EH (cell line): ENCODE measurements at regions not wholly inside any gene's neighbourhood (a gene's known extent, or its start where the extent isn't known, plus 50 kb on each side); places are given as distances from the start of the nearest gene placed in this dataset.
A peak's percentile ranks its signal among the peaks of the same experiment; 100 is the strongest.

Experiments
- DNase-seq: peaks from one replicate; pipeline ENCODE4 v3.0.0-alpha.2; 2015; ENCODE audit warnings: low read depth

DNA sequence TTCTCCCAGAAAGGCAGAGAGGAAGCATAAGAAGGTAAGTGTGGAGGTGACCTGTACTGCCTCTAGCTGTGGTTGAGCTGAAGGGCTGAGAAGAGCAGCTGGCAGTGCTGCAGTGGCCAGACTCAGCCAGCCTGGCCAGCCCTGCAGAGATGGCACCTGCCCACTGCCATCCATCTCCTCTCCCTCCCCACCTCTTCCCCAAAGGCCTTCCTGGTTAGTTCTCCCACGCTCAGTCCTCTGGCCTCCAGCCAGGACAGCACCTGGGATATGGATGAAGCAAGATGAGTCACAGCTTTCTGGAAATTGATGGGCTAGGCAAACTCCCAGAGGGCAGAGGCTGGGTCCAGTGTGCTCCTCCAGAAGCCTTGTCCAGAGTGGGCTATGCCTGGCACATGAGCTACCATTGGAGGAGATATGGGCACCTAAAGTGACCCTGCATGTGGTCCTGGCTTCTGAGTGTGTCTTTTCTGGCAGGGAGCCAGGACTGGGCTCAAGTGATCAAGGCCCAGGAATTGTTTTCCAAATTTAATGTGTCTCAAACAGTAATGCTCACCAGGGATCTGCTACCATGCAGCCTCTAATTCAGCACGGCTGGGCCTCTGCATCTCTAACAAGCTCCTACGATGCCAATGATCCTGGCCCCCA is 81.0 kb upstream of the CACUL1 start:
- no peak for DNase-seq

DNA sequence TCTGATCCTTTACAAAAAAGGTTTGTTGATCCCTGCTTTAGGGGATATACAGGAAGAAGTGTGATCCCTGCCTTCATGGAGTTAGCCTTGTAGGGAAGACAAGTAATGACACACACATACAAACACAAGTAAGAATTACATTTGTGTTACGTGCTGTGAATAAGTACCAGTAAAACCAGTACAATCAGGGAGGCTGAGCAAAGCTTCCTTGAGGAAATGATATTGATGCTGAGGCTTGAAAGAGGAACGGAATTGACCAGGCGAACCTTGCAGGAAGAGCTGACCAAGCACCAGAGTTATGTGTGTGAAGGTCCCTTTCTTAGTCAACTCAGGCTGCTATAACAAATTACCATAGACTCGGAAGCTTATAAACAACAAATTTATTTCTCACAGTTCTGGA is 83.6 kb upstream of the CACUL1 start:
- DNase-seq: no peak

DNA sequence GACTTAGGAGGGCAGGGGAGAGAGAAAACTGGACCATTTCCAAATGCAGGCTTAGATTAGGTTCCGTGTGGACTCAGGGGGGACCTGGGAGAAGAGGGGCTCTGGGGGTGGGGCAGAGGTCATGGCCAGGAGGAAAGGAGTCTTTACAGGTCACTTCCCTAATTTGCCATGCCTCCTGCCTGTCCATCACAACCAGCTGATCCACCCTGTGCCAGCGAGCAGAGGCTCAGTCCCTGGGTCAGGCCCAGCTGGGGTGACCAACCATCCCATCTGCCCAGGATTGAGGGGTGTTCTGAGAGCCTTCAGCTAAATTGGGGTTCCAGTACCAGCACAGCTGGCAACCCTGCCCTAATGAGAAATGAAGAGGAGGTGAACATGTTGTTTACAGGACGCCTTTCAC is 84.6 kb upstream of the CACUL1 start:
- no peak for DNase-seq

DNA sequence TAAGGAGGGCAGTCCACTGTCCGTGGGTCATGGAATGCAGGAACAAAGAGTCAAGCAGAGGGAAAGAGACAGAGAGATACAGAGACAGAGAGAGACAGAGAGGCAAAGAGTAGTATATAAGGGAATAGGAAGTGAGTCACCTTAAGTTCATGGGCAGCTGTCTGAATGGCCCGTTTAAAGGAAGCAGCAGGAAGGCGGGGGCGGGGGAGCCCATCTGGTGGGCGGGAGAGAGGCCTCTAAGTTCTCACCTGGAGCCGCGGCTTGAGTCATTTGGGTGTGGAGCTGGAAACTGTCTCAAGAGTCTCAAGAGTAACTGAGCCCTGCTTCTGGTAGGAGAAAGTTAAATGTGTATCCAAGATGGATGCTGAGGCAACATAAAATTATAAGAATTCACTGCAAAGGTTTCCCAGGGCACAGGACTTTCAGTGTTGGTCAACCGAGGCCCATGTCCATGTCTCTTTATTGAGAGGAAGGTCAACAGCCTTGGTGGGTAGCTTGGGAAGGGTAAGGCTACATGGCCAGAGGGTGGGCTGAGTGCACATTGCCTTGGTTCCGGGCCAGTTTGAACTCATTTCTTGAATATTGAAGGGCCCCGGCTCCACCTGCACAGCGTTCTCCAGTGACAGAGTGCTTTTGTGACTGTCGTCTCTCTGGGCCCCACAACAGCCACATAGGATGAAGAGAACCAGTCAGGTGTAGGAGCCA is 85.5 kb upstream of the CACUL1 start:
- DNase-seq: no peak

DNA sequence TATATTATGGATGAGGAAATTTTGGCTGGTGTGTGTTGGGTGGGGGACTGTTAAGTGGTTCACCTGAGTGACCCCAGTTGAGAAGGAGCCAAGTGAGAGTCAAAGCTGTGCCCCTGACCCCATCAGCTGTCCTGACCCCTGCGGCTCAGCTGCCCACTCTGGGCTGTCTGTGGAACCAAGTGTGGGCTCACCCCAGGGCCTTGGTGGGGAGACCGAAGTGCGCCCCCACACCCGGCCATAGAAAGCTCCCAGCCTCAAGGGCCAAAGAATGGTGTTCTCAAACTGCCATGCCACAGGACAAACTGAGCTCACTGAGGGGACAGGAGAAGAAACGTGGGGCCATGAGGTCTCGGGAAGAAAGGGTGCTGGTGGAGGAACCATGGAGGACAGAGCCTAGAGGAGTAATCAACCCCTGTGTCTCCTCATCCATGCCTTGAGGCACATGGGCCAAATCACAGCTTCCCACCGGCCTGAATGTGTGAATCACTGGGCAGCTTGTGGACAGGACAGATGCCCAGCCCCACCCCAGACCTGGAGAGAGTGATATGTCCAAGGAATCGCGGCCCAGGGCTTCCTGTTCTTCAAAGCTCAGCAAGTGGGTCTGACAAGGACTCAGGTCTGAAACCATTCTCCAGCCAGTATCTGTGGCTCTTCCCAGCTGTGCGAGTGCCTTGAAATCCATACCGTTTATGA is 86.2 kb upstream of the CACUL1 start:
- DNase-seq: no peak

DNA sequence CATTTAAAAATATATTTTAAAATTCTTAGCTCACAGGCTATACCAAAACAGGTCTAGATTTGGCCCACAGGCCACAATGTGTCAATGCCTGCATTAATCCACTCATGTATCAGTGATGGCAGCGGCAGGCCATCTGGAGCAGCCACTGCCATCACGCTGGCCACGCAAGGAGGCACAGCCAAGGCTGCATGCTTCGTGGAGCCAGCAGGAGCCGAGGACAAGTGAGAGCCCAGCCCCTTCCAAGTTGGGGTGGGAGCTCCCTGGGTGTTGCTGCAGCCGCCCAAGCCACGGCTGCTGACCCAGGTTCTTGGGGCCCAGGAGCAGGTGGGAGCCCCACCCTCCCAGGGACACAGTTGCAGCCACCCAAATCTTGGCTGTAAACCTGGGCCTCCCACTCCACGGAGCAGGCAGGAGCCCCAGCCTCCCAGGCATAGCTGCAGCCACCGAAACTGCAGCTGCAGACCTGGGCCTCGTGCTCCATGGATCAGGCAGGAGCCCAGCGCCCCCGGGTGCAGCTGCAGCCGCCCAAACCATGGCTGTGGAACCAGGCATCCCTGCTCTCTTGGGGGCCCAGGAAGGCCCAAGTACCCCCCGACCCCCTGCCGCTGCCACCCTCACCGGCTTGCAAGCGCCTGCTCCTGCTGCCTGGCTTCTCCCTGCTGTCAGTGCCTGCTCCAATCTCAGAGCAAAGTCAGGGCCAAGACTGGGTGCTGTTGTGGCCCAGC is 87.3 kb upstream of the CACUL1 start:
- DNase-seq: no peak

DNA sequence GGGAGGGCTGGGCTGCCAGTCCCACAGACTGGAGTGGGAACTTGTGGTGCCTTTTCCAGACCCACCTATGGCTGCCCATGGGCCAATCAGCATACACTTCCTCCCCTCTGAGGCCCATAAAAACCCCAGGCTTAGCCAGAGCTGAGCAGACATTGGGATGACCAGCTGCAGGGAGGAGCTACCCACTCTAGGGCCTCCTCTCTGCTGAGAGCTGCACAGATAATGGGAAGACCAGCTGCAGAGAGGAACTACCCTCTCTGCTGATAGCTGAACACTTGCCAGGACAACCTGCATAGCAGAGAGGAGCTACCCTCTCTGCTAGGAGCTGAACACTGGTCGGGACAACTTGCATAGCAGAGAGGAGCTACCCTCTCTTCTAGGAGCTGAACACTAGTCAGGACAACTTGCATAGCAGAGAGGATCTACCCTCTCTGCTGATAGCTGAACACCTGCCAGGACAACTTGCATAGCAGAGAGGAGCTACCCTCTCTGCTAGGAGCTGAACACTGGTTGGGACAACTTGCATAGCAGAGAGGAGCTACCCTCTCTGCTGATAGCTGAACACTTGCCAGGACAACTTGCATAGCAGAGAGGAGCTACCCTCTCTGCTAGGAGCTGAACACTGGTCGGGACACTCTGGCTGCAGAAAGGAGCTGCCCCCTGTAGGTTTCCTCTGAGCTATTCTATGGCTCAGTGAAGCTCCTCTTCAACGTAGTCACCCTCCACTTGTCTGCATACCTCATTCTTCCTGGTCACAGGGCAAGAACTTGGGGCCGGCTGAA is 88.3 kb upstream of the CACUL1 start:
- DNase-seq: no peak

DNA sequence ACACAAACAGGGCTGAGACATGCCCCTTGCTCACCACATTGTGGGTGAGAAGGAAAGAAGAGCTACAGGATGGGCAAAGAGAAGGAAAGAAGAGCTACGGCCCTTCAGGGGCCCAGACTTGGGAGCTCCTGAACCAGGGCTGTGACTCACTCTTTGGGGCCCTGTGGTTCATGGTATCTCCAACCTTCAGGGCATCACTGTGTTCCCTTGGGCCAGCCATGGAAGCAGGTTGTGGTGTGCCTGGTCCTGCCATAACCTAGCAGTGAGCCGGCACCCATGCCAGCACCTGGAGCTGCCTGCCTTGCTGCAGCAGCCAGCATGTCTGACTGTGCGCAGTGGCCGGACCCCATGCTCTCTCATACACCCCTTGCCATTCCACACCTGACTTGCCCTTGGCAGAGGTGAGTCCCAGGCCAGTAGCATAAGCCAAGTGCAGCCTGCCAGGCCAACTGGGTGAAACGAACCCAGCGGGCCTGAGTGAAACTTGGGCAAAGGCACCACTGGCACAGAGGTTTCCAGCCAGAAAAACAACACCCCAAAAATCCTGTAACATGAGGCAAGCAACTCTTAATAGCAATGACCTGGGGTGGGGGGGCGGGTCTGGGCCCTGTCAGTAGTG is 89.0 kb upstream of the CACUL1 start:
- DNase-seq: no peak

DNA sequence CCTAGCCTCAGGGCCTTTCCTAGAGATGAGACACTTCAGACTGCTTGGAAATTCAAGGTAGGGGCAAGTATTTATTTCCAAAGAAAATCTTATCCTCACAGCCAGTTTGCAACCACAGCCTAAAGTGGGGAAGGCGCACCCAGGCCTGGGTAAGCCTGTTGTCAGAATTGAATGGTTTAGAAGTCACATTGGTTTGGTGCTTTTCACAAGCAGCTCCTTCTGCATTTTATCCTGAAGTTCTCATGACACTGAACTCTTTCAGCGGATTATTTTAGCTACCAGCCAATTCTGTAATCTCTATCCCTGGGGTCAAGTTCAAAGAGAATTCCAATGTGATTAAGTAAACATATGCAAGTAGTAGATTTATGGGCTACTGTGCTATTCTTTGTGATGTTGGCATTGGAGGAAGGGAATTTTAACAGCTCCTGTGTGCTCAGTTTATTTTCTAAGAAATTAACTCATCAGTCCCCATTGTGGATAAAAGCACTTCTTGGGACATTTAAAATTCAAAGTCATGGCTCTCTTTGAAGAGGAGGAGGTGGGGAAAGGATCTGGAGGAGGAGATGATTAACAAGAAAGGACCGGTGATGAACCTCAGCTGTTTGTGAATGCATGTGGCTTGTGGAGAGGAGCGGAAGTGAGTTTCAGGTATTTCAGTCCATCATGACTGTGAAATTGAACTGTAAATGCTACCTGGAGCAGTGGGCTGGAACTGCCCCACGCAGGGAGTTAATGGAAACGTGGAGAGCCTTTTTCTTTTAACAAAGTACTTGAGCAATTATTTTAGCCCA is 90.2 kb upstream of the CACUL1 start:
- no peak for DNase-seq

DNA sequence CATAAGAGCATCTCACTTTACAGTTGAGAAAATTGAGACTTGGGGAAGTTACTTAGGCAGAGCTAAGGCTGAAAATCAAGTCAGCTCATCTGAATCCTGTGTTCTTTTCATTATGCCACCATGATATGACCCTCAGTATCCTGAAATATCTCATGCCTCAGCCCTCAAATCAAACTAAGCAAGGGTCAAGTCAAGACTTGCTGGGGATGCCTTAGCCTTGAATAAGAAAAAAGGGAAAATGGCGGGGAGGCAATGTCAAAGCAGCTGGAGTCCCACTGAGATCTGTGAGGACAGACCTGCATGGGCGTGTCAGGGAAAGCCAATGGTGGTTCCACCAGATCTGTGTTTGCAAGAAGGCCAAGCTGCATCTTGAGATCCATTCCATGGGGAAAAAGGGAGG is 91.0 kb upstream of the CACUL1 start:
- DNase-seq: no peak

DNA sequence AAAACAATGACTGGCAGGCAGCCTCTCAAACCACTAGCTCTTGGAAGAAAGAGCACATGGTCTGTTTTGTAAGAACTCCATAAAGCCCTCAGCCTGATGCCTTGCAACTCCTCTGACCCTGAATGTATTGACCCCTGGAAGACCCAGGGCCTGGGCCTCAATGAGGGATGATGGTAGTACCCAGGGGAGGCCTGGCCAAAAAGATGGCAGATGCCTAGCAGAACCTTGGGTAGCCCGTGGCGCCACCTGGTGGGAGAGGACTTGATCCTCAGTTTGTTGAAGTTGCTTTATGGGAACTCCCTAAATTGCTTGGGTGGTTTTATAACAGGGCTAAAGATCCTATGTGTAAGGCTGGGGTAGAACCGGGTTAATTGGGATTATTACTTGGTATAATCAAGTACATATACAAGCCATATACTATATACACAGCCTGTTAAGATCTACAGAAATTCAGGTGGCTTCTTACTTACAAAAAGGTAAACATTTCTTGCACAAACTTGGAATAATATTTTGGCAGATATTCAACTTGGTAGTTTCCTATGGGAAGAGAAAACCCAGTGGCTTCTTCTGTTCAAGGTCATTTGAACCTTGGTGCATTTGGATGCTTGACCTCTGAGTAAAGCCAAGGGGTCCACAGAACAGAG is 95.8 kb upstream of the CACUL1 start:
- peak; percentile 50 for DNase-seq

DNA sequence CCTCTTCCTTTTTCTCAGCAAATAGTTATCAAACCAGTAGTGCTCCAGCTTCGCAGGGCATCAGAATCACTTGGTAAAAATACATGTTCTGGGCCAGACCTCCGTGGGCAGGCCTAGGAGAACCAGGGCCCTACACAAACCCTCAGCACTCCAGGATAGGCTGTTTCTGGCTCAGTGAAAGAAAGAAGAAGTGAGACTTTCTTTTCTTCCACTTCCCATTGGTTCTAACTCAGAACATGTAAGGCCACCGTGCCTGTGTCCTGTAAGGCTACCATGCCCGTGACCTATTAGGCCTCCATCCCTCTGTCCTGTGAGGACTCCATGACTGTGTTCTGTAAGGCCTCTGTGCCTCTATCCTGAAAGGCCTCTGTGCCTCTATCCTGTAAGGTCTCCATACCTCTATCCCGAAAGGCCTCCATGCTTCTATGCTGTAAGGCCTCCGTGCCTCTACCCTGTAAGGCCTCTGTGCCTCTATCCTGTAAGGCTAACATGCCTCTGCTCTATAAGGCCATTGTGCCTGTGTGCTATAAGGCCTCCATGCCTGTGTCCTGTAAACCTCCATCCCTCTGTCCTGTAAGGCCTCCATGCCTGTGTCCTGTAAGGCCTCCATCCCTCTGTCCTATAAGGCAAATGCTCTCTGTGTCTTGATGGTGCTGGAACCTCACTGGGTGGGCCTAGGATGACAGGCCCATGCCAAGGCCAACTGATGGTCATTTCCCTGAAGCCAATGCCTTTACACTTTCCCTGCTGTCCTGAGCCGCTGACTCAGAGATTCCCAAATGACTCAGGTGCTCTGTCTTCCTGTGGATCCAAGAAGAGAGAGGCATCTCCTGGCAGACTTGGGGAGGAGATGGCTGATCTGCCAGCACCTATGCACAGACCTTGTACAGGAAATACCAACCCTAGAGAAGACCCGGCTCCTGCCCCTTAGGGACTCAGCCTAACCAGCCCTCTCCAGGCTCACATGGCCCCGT is 96.6 kb upstream of the CACUL1 start:
- DNase-seq: no peak

DNA sequence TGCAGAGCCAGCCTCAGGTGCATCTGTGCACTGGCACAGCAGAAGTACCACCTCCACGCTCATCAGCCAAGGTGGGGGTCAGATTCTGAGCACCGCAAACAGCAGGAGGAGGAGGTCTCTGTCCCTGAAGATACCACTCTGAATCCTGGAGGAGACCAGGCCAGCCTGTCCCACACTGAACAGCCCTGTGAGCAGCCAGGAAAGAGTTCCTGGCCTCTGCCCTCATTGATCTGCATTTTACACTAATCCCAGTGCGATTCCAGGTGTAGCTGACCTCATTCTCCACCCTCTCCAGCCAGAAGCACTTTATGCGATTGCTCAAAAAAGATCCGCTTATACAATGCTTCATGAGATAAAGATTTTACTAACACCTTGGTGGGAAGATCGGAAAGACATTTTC is 99.1 kb upstream of the CACUL1 start:
- no peak for DNase-seq

DNA sequence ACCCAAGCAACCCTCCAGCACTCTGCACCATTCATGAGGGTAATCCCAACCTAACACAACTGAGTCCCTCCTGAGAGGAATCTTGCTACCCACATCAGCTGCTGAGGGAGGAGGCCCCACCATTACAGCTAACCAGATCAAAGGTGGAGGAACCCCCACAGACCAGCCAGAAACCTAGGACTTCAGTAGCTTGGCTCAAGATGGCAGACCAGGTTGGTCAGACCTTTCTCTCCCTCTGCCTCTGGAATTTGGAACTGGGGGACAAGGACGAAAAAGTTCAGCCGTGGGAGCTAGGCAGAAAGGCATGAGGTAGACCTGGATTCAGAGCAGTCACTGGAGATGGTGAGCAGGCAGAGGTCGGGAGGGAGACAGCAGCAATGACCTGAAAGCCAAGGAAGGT is 101.3 kb upstream of the CACUL1 start:
- DNase-seq: no peak

DNA sequence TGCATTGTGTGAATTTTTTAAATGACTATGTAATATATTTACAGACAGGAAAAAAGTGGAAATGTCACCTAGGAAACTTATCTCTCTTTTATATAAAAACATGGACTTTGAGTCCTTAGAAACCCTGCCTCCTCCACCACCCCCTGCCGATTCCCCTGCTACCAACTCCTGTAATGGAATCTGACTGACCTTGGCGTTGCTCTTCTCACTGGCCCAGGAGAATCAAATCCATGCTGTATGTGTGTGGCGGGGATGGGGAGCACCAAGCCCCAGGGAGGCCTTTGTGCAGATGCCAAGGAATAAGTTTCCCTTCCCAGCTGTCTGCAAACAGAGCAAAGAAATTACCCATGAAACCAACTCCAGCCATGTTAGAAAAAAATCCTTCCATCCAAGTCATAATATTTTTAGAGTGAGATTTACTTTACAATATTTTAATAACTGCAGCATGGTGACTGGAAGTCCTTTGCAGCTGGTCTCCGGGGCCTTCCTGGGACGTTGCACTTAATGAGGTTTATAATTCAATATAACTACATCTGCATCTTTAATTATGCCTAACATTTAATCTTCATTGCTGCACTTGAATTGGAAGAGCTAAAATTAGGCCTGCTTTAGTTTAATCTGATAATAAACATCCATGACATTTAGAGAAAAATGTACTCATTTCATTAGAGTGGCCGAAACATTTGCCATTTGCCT is 111.4 kb upstream of the CACUL1 start:
- no peak for DNase-seq

DNA sequence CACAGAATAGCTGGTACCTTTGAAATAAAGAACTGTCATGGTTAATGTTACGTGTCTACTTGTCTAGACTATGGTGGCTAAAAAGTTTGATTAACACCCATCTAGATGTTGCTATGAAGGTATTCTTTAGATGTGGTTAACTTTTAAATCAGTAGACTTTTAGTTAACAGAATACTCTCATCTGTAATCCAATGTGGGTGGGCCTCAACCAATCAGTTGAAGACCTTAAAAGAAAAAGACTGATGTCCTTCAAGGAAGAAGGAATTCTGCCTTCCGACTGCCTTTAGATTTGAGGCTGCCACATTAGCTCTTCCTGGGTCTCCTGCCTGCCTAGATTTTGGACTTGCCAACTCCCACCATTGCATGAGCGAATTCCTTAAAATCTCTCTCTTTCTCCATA is 113.0 kb upstream of the CACUL1 start:
- no peak for DNase-seq

DNA sequence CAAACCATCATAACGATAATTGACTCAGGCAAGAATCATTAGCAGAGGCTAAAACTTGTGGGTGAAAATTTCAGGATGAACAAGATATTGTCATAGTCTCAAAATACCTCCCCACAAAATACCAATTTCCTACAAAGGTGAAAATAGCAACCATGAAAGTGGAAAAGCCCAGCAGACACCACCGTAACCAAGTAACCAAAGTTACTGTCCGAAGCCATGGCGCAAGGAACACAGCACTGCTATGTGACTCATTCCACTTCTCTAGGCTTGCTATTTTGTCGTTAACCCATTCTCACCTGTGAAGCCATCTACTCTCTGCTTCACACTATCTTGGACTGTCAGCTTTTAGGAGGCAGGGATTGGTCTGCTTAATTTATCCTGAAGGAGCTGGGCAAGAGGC is 113.8 kb upstream of the CACUL1 start:
- DNase-seq: no peak

DNA sequence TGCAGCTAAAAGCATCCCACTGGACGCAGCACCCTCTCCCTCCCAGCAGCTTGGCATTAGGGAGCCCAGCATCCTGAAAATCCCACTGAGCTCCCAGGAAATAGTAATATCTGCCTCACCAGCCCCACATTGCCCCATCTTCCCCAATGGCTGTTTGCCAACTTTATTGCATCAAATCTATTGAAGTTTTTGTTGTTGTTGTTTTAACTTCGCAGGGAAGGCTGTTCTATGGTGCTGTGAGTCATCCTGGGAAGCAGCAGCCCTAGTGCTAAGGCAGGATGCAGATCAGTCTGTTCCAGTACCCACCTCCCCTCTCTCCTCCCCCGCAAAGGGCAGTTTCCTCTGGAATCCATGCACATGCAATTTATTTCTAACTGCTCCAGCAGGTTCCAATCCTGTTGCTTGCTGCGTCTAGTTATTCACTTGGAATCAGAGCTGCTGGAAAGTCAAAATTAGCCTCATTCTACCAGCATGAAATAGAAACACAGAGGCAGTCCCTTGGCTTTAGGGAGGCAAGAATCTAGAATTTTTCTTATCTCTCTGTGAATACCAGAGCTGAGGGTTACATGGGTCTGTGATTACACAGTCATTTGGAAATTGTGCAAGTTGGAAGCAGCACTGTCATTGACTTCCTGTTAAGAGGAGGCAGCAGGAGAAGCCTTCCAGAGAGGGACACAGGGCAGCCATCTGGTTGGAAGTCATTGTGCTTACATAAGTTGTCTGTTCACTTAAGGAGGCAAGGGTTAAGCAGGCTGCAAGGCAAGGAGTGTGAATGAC is 115.9 kb upstream of the CACUL1 start:
- DNase-seq: peak; percentile 71
